Astrocyte (in vitro differentiated cells and primary cell): ENCODE measurements at regions not wholly inside any gene's neighbourhood (a gene's known extent, or its start where the extent isn't known, plus 50 kb on each side); places are given as distances from the start of the nearest gene placed in this dataset.
A peak's percentile ranks its signal among the peaks of the same experiment; 100 is the strongest.

Experiments used
- DNase-seq: peaks from one replicate; pipeline ENCODE4 v3.0.0-alpha.2; 2010; ENCODE audit warnings: low read depth
- FAIRE-seq: peaks from 2 replicates; lab custom pipeline; 2011; peaks lifted over from hg19 to GRCh38; lab: Jason Lieb, UNC
- H2AFZ ChIP-seq: 2 replicates; pipeline ENCODE4 v1.6.0; 2012; ENCODE audit warnings: low read depth, low read length, inconsistent platforms
- H3K27ac ChIP-seq: 2 replicates; pipeline ENCODE4 v1.5.1; 2011; ENCODE audit warnings: low read depth, low read length, inconsistent platforms
- H3K27me3 ChIP-seq: 2 replicates; pipeline ENCODE4 v1.6.0; 2011; ENCODE audit warnings: low read length, inconsistent platforms; ENCODE audit not compliant: insufficient read depth
- H3K36me3 ChIP-seq: 2 replicates; pipeline ENCODE4 v1.5.1; 2011; ENCODE audit warnings: low read length, inconsistent platforms; ENCODE audit not compliant: insufficient read depth
- H3K4me1 ChIP-seq: 2 replicates; pipeline ENCODE4 v1.5.1; 2011; ENCODE audit warnings: low read length, inconsistent platforms; ENCODE audit not compliant: insufficient read depth
- H3K4me2 ChIP-seq: 2 replicates; pipeline ENCODE4 v1.6.0; 2012; ENCODE audit warnings: low read length, inconsistent platforms
- H3K4me3 ChIP-seq: 2 replicates; pipeline ENCODE4 v1.5.1; 2011; ENCODE audit warnings: low read depth, mild to moderate bottlenecking, low read length, inconsistent platforms; ENCODE audit not compliant: insufficient read depth
- H3K79me2 ChIP-seq: 2 replicates; pipeline ENCODE4 v1.6.0; 2012; ENCODE audit warnings: mild to moderate bottlenecking, low read length, inconsistent platforms; ENCODE audit not compliant: insufficient read depth
- H3K9ac ChIP-seq: 2 replicates; pipeline ENCODE4 v1.6.0; 2012; ENCODE audit warnings: mild to moderate bottlenecking, low read length, inconsistent platforms
- H3K9me3 ChIP-seq: 2 replicates; pipeline ENCODE4 v1.5.1; 2012; ENCODE audit warnings: low read depth, mild to moderate bottlenecking, low read length, inconsistent platforms; ENCODE audit not compliant: insufficient read depth
- H4K20me1 ChIP-seq: 2 replicates; pipeline ENCODE4 v1.6.0; 2012; ENCODE audit warnings: low read length, inconsistent platforms; ENCODE audit not compliant: insufficient read depth
- H3K27ac Mint-ChIP-seq: one replicate; pipeline ENCODE4 v1.8.0; 2021; ENCODE audit warnings: mild to moderate bottlenecking, mixed read lengths; ENCODE audit not compliant: unreplicated experiment
- H3K27me3 Mint-ChIP-seq: one replicate; pipeline ENCODE4 v1.8.0; 2021; ENCODE audit warnings: low read depth, mixed read lengths; ENCODE audit not compliant: unreplicated experiment
- H3K36me3 Mint-ChIP-seq: one replicate; pipeline ENCODE4 v1.8.0; 2021; ENCODE audit warnings: low read depth, mixed read lengths; ENCODE audit not compliant: unreplicated experiment
- H3K4me1 Mint-ChIP-seq: one replicate; pipeline ENCODE4 v1.8.0; 2021; ENCODE audit warnings: low read depth, mixed read lengths; ENCODE audit not compliant: unreplicated experiment
- H3K4me3 Mint-ChIP-seq: one replicate; pipeline ENCODE4 v1.8.0; 2021; ENCODE audit warnings: mild to moderate bottlenecking, moderate library complexity, mixed read lengths; ENCODE audit not compliant: unreplicated experiment
- H3K9me3 Mint-ChIP-seq: one replicate; pipeline ENCODE4 v1.8.0; 2021; ENCODE audit warnings: mild to moderate bottlenecking, mixed read lengths; ENCODE audit not compliant: unreplicated experiment
- EZH2 ChIP-seq: IDR thresholded peaks from 2 replicates; pipeline ENCODE4 v1.6.1; 2012; ENCODE audit warnings: mild to moderate bottlenecking, low read length, inconsistent platforms; ENCODE audit not compliant: insufficient read depth
- TF ChIP-seq, protein P1 (sequence below): IDR thresholded peaks from 2 replicates; pipeline ENCODE4 v1.5.1; 2011; ENCODE audit warnings: low read depth, mild to moderate bottlenecking, inconsistent platforms, low read length, moderate library complexity; ENCODE audit not compliant: insufficient read depth

DNA sequence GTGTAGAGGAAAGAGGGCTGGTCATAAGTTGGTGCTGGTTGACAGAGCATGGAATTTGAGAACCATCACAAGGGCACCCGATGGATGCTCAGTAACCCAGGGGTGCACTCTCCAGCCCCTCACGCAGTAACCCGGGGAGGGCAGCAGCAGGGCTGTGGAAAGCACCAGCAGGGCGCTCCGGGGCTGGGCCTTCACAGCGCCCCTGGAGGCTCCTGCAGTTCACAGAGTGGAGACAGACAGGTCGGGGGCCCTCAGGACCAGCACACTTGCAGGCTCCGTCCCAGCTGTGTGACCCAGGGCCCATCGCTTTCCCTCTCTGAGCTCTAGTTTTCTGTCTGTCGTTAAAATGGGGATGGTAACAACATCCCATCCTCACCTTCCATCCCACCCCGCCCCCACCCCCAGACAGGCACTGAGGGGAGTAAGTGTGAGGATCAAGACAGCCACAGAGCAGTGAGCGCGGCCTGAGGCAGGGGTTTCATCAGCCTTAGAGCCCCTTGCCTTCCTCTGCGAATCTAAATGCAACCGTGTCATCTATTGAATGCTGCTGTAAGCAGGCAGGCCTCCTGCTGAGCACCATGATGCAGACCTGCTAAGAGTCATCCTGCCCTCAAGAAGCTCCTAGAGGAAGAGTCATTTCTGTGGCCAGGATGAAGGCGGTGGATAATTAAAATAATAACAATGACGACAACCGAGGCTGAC lies 90.2 kb upstream of the LINGO1 start:
- H3K36me3 Mint-ChIP-seq, result no peaks in the 10 kb centered on the region
- no peak overlapping the region for H2AFZ ChIP-seq
- H3K4me3 Mint-ChIP-seq, result no peak overlapping the region
- peaks cover 30% of the 10 kb centered on the region for H3K27me3 Mint-ChIP-seq
- no peaks in the 10 kb centered on the region for H4K20me1 ChIP-seq
- H3K4me1 Mint-ChIP-seq, result peaks cover 3% of the 10 kb centered on the region
- no peak overlapping the region for H3K9ac ChIP-seq
- DNase-seq, result no peak
- no peaks in the 10 kb centered on the region for H3K9me3 ChIP-seq
- H3K9me3 Mint-ChIP-seq, result no peaks in the 10 kb centered on the region
- TF ChIP-seq, protein P1, sequence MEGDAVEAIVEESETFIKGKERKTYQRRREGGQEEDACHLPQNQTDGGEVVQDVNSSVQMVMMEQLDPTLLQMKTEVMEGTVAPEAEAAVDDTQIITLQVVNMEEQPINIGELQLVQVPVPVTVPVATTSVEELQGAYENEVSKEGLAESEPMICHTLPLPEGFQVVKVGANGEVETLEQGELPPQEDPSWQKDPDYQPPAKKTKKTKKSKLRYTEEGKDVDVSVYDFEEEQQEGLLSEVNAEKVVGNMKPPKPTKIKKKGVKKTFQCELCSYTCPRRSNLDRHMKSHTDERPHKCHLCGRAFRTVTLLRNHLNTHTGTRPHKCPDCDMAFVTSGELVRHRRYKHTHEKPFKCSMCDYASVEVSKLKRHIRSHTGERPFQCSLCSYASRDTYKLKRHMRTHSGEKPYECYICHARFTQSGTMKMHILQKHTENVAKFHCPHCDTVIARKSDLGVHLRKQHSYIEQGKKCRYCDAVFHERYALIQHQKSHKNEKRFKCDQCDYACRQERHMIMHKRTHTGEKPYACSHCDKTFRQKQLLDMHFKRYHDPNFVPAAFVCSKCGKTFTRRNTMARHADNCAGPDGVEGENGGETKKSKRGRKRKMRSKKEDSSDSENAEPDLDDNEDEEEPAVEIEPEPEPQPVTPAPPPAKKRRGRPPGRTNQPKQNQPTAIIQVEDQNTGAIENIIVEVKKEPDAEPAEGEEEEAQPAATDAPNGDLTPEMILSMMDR, result no peak
- no peak for TF ChIP-seq EZH2
- no peak overlapping the region for H3K4me3 ChIP-seq
- H3K4me1 ChIP-seq, result no peaks in the 10 kb centered on the region
- no peak overlapping the region for H3K27ac ChIP-seq
- H3K27ac Mint-ChIP-seq, result no peak overlapping the region
- no peaks in the 10 kb centered on the region for H3K79me2 ChIP-seq
- H3K4me2 ChIP-seq, result no peak overlapping the region
- no peaks in the 10 kb centered on the region for H3K36me3 ChIP-seq
- FAIRE-seq, result no peak
- no peaks in the 10 kb centered on the region for H3K27me3 ChIP-seq

DNA sequence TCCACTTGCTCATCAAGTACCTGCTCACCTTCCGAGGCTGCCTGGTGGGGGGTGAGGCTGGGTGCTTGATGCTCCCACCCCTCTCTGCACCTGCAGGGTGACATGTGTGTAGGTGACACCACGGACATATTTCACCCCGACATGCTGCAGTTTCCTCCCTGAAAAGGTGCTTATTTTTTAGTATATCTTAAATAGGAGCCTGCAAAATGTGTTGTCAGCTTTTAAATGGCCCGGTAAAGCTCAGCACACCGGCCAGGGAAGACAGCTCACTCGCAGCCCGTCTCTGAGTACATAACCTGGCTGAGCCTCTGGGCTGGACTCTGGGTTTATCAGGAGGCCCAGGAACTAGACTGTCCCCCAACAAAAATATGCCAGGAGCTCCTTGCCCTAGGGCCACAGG lies 89.3 kb upstream of the LINGO1 start:
- no peak overlapping the region for H3K4me3 ChIP-seq
- H3K79me2 ChIP-seq, result no peaks in the 10 kb centered on the region
- Mint-ChIP-seq H3K27ac (peak overlapping the region; percentile 72), H3K9me3 (no peaks in the 10 kb centered on the region), H3K36me3 (no peaks in the 10 kb centered on the region), H3K4me3 (no peak overlapping the region), H3K4me1 (peaks cover 3% of the 10 kb centered on the region), H3K27me3 (peaks cover 31% of the 10 kb centered on the region)
- H4K20me1 ChIP-seq, result no peaks in the 10 kb centered on the region
- no peaks in the 10 kb centered on the region for H3K27me3 ChIP-seq
- no peak overlapping the region for H3K27ac ChIP-seq
- H3K4me2 ChIP-seq, result no peak overlapping the region
- FAIRE-seq, result no peak
- no peaks in the 10 kb centered on the region for H3K9me3 ChIP-seq
- no peak overlapping the region for H3K9ac ChIP-seq
- H2AFZ ChIP-seq, result no peak overlapping the region
- TF ChIP-seq, protein P1, result no peak
- no peak for TF ChIP-seq EZH2
- DNase-seq, result no peak
- H3K4me1 ChIP-seq, result no peaks in the 10 kb centered on the region
- H3K36me3 ChIP-seq, result no peaks in the 10 kb centered on the region

DNA sequence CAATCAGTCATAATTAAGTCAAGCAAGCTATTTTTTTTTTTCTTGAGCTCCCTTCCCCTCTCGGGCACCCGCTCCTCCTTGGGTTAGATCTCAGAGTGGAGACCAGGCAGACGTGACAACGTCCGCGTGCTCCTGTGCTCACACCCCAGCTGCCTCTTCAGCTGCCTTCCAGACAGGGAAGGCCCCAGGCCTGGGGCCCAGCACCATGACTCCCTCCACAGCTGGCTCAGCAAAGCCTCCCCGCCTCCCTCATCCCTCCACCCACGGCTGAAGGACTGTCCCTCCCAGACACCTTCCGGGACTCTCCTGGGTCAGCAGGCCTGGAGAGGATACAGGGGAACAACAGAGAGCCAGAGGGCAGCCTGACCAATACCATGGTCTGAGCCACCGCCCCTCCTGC lies 87.9 kb upstream of the LINGO1 start:
- Histone ChIP-seq H3K79me2 (no peaks in the 10 kb centered on the region), H3K9me3 (no peaks in the 10 kb centered on the region), H2AFZ (no peak overlapping the region), H3K4me1 (no peaks in the 10 kb centered on the region), H3K4me3 (no peak overlapping the region), H3K9ac (no peak overlapping the region), H3K27me3 (no peaks in the 10 kb centered on the region), H3K36me3 (no peaks in the 10 kb centered on the region), H3K4me2 (no peak overlapping the region), H3K27ac (no peak overlapping the region), H4K20me1 (no peaks in the 10 kb centered on the region)
- no peak for TF ChIP-seq EZH2
- TF ChIP-seq, protein P1, result no peak
- Mint-ChIP-seq H3K36me3 (no peaks in the 10 kb centered on the region), H3K9me3 (no peaks in the 10 kb centered on the region), H3K27ac (no peak overlapping the region), H3K4me3 (no peak overlapping the region), H3K4me1 (peaks cover 3% of the 10 kb centered on the region), H3K27me3 (peaks cover 34% of the 10 kb centered on the region)
- DNase-seq (no peak), FAIRE-seq (no peak)
